UCSD-AML1 (cell line): ENCODE measurements at regions not wholly inside any gene's neighbourhood (a gene's known extent, or its start where the extent isn't known, plus 50 kb on each side); places are given as distances from the start of the nearest gene placed in this dataset.

Experiments used
- DNase-seq: peaks from one replicate; lab custom pipeline; 2025; ENCODE audit not compliant: unreplicated experiment; lab: John Stamatoyannopoulos, UW

- DNase-seq = no peak
Observed at GRCh38 chr6:90795078-90795477, 208.2 kb upstream of the MAP3K7 start.

- no peak for DNase-seq
Observed at GRCh38 chr6:90793771-90794170, 206.9 kb upstream of the MAP3K7 start.

GRCh38 chr6:90790696-90791095 is 203.8 kb upstream of the MAP3K7 start:
- DNase-seq = no peak

GRCh38 chr6:90790058-90790457 is 203.2 kb upstream of the MAP3K7 start:
- no peak for DNase-seq

GRCh38 chr6:90788781-90789180 is 201.9 kb upstream of the MAP3K7 start:
- DNase-seq = no peak

- DNase-seq = no peak
Observed at GRCh38 chr6:90787446-90787845, 200.6 kb upstream of the MAP3K7 start.

GRCh38 chr6:90780778-90781177 is 193.9 kb upstream of the MAP3K7 start:
- no peak for DNase-seq

GRCh38 chr6:90780141-90780540 is 193.3 kb upstream of the MAP3K7 start:
- DNase-seq = no peak

GRCh38 chr6:90778417-90779203 is 191.7 kb upstream of the MAP3K7 start:
- DNase-seq = no peak

GRCh38 chr6:90770778-90771177 is 183.9 kb upstream of the MAP3K7 start:
- no peak for DNase-seq

- no peak for DNase-seq
Observed at GRCh38 chr6:90765895-90766294, 179.0 kb upstream of the MAP3K7 start.

GRCh38 chr6:90765491-90765890 is 178.6 kb upstream of the MAP3K7 start:
- no peak for DNase-seq

GRCh38 chr6:90764001-90764400 is 177.1 kb upstream of the MAP3K7 start:
- DNase-seq = no peak

- no peak for DNase-seq
Observed at GRCh38 chr6:90759664-90760063, 172.8 kb upstream of the MAP3K7 start.

GRCh38 chr6:90758741-90759140 is 171.9 kb upstream of the MAP3K7 start:
- no peak for DNase-seq

GRCh38 chr6:90753820-90754643 is 167.2 kb upstream of the MAP3K7 start:
- DNase-seq = no peak

- no peak for DNase-seq
Observed at GRCh38 chr6:90739802-90740201, 152.9 kb upstream of the MAP3K7 start.

- no peak for DNase-seq
Observed at GRCh38 chr6:90739339-90739738, 152.5 kb upstream of the MAP3K7 start.

- DNase-seq = no peak
Observed at GRCh38 chr6:90730151-90730673, 143.3 kb upstream of the MAP3K7 start.

GRCh38 chr6:90729057-90729456 is 142.2 kb upstream of the MAP3K7 start:
- no peak for DNase-seq

- no peak for DNase-seq
Observed at GRCh38 chr6:90722648-90723047, 135.8 kb upstream of the MAP3K7 start.

GRCh38 chr6:90720404-90720803 is 133.5 kb upstream of the MAP3K7 start:
- DNase-seq = no peak
